Activated CD4-positive, alpha-beta T cell treated with anti-CD3 and anti-CD28 coated beads, Interleukin-2, amount 50 U/mL, for 48 hours (primary cell): ENCODE measurements at regions not wholly inside any gene's neighbourhood (a gene's known extent, or its start where the extent isn't known, plus 50 kb on each side); places are given as distances from the start of the nearest gene placed in this dataset.
"Not testable (repeated sequence)": the region's sequence is repeated elsewhere in the genome, so short reads cannot be mapped to it uniquely, and the experiment has no call there.

ENCODE experiments used
- DNase-seq, 2 experiments: peaks; one replicate each; pipeline ENCODE4 v3.0.0-alpha.2; 2020

DNA sequence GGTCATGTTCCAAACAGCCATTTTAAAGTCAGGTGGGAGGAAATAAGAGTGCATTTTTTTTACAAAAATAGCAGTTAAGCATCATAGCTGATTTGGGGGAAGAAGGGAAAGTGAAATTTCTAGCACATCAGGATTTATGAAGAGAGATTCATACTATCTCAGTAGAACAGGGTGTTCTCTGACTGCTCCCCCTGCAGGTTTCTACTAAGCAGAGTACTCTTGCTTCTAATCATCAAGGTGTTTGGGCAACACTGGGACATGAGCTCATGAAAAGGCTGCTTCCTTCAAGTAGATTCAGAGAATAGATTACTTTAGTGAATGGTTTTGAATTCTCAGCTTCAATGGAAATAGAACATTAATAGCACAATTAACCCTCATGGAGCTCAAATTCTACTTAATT is 591.4 kb upstream of the PCDH10 start:
- no peak for DNase-seq

DNA sequence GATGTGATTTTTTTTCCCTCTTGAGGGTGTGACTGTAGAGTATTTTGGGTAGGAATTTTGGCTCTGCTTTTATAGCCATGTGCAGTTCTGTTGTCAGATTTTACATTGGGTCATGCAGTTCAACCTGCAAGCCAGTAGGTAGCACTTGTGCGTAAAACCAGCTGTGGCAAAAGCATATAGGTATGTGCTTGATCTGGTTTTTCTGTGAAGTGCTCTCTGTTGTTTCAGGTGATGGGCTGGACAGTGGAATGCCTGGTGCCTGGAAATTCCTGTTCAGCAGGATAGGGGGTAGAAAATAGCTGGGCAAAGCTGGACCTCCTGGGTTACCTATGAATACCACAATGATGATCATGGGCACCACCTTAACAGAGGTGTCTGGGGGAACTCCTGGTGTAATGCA is 584.2 kb upstream of the PCDH10 start:
- no peak for DNase-seq

DNA sequence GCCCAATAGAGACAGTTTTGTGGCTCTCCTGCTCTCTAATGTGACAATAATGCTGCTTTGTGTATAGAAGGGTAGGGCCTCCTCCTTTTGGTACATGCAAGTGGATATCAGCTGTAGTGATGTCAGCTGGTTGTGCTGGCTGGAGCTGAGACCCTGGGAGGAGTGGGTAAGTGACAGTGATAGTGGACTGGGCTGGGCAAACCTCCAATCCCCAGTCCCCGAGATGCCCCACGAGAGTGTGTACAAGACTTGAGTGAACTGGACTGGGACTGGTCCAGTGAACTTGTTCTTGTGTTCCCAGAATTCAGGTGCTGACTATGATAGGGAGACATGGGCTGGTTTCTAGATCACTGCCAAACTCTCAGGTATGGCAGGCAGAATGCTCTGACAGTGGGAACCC is 583.6 kb upstream of the PCDH10 start:
- DNase-seq: no peak

DNA sequence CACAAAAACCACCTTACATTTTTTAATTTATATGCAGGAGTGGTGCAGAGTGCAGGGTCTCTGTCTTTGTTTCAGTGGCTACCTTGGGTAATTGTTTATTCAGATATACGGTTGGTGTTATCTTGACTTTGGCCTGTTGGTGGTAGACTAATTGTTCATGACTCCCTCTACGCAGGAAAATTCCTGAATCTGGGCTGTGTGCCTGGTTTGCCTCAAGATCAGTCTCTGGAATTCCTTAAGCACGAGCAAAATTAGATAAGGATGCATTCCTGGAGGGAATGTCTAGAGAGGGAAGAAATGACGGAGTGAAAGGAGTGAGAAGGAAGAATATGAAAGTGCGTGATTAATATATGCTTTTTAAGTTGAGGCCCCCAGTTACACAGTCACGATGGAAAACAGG is 576.9 kb upstream of the PCDH10 start:
- no peak for DNase-seq

DNA sequence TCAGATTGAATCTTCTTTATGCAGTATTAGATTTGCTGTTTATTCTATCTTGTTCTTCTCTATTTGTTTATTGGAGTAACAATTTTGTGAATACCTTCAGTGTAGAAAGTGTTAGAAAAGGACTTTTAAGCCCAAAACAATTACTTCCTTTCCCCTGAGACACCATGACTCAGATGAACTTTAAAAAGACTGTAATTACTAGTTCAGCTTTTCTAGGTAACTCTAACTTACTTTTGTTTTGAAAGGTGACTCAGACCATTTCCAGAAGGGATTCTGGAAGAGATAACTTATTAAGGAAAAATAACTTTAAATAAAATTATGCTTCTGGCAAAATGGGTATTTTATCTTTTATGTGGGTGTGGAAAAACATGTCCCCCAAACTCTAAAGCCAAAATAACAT is 561.5 kb upstream of the PCDH10 start:
- DNase-seq: no peak

DNA sequence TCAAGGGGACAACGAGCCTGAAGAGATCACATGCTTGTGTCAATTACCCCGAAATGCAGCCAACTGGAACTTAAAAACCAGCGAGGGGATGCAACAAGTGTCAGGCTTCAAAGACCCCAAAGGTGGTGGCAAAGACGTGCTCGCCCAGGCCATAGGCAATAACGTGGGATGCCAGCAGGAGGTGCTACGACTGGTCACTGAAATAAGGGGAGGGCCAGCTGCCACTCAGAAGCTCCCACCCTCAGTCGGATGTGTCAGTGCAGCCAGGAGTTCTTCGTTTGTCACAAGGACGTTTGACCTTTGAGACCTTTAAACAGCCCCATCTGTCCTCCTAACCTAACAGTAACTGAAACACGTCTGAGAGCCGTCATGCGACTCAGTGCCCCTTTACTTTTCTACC is 556.8 kb upstream of the PCDH10 start:
- DNase-seq: no peak

DNA sequence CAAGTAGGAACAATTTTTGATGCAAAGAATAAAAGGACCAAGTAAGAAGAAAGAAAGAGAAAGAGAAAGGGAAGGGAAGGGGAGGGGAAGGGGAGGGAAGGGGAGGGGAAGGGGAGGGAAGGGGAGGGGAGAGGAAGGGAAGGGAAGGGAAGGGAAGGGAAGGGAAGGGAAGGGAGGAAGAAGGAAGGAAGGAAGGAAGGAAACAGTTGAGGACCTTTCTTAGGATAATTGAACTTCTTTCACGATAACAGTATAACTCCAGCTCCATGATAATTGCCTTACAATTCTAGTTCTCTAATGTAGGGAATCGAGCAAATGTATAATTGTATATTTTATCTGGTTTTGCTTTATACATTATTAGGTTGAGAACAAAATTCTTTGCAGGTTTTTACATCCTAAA is 556.2 kb upstream of the PCDH10 start:
- no peak for DNase-seq

DNA sequence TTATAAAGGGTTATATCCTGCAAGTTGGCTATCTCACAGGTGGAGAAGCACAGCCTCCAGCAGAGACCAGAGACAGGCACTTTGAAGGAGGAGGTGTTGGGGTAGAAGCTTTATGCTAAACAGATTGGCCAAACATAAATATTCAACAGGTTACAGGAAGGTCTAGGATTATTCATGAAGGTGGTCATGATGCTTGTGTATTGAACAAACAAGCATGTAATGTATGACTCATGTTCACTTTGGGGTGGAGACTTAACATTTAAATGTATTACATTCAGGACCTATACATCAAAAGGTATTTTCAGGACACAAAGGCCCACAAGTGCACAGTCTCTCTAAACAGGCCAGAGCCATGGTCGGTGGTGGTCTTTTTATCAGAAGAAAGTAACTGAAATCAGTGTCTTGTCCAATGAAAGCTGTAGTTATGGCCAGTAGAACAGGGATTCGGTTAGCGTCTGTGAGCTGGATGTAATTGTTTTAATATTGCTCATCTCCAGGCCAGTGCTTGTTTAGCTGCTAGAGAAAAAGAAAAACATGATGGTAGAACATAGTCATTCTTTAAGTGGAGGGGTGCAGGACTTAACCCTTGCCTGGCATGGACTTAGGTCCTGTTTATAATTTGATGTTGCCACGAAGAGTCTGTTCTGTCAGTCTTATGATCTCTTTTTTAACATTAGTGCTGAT is 555.2 kb upstream of the PCDH10 start:
- no peak for DNase-seq

DNA sequence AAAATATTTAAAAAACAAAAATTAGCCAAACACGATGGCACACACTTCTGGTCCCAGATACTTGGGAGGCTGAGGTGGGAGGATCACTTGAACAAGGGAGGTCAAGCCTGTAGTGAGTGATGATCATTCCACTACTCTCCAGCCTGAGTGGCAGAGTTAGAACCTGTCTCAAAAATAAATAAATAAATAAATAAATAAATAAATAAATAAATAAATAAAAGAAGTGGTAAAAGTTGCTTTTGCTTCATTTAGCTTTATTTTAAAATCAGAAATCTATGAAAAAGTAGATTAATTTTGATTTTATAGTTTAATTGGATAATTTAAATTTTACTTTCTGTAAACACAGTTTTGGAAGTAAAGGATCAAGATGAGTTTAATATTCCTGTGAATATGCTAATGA is 552.9 kb upstream of the PCDH10 start:
- no peak for DNase-seq

DNA sequence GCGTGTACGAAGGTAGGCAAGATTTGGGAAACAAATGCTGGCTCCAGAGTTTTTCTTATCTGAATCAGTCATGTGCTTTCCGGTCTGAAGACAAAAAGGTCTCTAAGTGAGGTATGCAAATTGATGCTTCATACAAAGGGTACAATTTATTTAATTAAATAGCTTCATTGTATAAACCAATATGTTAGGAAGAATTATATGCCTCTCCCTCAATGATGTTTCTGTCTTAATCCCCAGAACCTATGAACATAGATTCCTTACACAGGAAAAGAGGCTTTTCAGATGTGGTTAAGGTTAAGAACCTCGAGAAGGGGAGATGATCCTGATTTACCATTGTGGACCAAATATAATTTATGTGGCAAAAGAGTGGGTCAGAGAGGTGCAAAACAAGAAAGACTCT is 543.5 kb upstream of the PCDH10 start:
- DNase-seq: no peak

DNA sequence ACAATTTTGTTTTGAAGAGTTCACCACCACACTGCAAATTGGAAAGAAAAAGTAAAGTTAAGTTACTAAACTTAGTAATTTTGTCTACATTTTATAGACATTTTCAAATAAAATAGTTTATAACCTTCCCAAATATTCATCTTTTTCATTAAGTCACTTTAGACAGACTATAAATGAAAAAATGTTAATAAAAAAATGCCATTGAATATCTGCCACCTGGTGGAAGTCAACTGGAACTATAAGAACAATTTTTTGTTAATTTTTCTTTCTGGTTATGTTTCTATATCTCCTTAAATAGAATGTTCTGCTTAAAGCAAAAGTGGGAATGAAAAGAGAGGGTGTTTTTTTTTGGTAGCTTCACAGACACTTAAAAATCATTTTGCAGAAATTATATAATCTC is 534.4 kb upstream of the PCDH10 start:
- DNase-seq: no peak

DNA sequence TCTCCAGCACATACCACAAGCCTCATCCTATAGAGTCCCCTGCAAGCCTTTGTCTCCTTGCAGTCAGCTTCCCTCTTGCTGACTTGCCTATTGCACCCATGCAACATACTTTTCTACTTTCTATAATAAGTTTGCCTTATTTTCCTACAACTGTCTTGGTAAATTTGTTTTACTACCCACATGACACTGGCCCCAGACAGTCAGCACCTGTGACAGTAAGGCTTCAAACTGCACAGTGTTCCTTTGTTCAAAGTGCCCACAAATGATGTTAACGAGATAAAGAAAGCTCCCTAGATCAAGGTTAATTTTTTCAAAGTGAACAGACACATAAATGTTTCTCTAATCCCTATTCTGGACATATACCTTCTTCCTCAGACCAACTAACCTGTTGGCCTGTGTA is 529.1 kb upstream of the PCDH10 start:
- no peak for DNase-seq

DNA sequence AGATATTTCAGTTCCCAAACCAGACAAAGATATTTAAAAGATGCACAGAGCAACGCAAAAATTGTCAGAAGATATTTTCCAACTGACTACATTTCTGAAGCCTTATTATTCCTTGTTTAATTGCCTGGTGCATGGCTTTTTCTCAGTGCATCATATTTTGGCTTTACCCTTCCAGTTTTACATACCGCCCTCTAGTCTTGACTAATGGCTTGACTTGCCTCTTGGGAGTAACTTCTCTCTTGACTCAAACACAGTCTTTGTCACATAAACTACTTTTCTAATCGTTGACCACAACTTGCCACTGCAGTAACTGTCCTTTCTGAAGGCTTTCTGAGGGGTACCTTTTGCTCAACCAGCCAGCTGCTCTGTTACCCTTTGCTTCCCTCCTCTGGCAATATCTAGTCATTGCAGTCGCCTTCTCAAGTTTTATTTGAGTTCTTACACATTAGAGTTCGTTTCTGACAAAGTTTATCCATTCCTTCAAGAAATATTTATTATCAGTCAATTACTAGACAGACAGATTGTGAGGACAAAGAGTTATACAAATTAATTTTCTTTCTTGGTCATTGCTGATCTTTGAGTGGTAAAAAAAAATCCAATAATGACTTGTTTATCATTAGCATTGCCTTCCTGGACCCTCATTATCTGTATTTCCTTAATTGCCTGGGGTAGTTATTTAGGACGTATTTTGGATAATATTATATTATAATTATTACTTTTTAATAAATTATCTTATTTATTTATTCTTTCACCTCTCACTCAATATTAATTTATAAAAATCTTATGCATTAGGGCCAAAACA is 506.9 kb upstream of the PCDH10 start:
- DNase-seq: no peak

DNA sequence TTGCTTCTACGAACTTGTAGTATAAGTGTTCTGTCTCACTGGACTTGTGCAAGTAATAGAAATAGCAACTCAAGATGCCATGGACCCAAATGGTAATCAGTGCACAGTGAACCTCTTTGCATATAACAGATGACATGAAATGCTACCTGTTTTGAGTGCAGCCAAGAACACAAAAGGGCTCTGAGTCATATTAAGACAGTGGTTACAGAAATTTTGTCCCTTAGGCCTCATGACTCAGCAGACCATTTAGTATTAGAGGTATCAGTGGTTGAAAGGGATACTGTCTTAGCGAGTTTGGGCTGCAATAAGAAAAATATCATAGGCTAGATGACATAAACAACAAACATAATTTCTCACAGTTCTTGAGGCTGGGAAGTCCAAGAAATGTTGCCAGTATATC is 502.9 kb upstream of the PCDH10 start:
- no peak for DNase-seq

DNA sequence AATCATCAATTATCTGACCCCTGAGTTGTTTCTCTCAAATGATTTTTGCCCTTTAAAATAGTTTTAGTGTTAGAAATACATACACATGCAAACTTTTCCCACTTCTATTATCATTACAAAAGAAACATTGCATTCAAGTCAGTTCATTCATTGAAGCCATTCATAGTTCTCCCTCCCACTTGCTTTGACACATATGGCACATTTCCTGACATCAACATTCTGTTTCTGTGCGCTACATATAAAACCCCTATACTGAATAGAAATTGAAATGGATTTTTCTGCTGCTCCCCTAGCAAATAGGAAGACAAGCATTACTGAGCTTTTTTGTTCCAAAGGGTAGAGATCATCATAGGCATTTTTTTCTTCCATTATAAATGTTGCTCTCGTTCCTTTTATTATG is 497.9 kb upstream of the PCDH10 start:
- no peak for DNase-seq

DNA sequence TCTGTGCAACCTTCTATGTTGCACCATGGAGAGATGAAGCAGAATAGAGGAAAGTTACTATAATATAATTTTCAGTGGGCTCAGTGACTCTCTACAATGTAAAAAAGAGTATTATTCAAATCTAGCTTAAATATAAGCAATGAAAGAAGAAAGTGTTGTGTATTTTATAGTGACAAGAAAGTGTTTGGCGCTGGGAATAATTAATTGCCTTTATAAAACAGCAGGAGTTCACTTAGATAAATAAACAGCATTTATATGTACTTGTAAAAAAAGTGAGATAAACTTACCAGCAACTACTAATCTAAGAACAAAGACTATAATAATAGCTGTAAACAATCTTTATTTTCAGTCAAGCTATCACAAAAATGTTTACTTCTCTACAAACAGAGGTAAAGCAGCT is 488.9 kb upstream of the PCDH10 start:
- DNase-seq: no peak

DNA sequence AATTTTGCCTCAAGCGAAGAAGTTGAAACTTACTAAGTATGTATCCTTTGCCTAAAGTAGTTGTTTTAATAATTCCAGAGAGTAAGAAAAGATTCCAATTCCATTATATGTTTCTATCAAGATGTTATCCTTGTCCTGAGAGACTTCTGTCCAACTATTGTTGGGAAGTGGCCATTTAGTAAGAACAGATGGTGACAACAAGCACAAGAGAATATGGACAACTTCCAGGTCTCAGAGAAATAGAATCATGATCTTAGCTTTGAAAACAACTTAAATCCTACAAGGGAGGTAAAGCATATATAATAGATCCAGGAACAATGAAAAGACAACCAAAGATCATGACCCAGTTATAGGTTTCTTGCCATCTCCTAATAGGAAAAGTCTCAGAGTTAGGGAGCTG is 486.6 kb upstream of the PCDH10 start:
- DNase-seq: no peak

DNA sequence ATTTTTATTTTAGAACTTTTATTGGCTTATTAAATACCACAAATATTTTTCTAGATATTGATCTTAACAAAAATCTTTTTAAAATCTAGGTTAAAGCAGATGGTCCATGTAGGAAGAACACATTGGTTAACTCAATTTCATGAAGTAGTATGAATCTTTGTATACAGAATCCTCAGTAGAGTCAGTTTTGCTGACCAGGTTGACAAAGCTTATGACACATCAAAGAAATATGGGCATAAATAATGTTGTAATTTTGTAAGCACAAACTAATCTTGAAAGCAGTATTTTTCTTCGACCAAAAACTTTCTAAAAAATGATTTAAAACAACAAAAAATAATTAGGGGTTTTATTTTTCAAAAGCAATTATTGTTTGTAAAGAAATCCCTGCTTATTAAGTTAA is 479.3 kb upstream of the PCDH10 start:
- DNase-seq: no peak

DNA sequence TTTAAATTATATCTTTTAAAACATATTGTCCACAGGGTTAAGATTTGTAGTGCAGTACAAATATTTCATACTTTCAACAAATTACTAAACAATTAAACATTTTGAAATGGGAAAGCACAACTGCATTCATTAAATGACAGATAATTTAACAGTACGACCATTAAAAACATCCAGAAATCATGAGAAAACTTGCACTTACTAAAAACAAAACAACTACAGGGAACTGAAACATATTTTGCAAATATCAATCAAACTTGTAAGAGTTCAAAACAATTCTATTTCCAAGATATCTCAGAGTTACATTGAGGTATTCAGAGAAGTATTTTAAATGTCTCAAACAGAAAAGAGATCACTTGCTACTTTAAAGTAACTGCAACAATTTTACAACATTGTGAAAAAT is 478.5 kb upstream of the PCDH10 start:
- no peak for DNase-seq

DNA sequence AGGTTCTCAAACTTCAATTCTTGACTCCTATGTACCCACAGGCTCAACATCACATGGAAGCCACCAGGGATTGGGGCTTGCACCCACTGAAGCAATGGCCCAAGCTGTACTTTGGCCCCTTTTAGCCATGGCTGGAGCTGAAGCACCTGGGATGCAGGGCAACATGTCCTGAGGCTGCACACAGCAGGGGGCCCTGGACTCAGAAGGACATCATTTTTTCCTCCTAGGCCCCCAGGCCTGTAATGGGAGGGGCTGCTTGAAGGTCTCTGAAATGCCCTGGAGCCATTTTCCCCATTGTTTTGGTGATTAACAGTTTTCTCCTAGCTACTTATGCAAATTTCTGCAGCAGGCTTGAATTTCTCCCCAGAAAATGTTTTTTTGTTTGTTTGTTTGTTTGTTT is 465.1 kb upstream of the PCDH10 start:
- no peak for DNase-seq

DNA sequence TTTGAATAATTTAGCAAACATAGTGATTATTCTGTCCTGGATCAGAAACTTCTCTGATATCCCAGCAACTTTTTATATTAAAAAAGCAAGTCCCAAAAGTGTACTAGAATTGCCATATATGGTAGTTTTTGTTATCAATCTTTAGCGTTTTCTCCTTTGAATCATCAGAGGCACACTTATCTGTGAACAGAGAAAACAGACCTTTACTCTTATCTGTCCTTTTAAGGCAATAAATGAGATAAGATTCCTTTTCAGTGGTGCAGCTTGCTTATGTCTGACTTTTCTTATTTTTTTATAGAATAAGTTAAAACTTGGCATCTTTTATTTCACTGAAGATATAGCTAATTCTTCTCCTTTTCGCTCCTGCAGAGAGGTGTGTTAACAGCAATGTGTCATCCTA is 458.1 kb upstream of the PCDH10 start:
- DNase-seq: no peak

DNA sequence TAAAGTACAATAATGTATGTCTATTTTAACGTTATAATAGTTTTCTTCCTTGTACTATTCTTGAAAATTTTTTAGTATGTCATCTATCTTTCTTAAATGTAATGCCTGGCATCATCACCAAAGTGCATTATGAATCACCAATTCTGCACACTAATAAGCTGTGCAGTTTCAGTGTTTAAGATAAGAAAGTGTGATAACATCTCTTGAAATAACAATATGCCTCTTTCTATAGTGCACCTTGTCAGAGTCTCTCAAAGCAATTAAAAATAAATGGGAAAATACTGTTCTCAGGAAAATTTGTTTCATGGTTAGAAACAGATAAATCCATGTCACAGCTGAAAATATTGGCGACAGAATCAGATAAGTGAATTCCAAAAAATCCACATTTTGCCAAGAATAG is 457.4 kb upstream of the PCDH10 start:
- no peak for DNase-seq

DNA sequence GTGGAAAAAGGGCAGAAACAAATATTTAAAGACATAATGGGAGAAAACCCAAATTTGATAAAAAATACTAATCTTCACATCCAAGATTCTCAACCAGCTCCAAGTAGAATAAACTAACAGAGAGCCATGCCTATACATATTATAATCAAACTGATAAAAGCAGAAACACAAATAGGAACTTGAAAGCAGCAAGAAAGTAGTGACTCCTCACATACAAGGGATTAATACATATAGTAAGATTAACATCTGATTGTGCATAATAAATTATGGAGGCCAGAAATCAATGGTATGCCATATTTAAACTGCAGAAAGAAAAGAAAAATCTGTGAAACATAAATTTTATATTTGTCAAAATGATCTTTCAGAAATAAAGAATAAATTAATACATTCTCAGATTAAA is 454.3 kb upstream of the PCDH10 start:
- DNase-seq: no peak

DNA sequence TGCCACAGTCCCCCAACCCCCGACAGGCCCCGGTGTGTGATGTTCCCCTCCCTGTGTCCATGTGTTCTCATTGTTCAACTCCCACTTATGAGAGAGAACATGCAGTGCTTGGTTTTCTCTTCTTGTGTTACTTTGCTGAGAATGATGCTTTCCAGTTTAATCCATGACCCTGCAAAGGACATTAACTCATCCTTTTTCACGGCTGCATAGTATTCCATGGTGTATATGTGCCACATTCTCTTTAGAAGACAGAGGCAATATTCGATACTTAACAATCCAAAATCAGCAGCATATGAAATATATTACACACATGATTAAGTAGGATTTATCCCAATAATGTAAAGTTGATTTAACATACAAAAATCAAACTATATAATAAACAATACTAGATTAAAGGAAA is 451.6 kb upstream of the PCDH10 start:
- DNase-seq: not testable (repeated sequence)

DNA sequence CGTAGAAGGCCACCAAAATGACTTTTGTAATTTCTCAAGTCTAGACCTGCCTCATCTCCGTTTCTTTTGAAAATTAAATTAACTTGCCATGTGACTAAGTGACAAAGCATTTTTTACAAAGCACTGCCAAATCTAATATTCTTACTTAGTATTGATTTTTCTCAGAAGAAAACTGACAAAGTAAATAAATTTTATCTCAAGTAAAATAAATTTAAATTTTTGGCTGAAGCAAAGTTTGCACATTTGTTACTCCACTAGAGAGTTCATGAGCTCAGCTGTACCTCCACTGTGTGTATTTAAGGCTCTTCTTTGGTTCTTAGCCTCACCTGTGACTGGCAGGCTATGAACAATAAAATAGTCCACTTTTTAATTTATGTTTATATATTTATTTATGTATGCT is 441.1 kb upstream of the PCDH10 start:
- DNase-seq: no peak
